ENCODE measurements at regions not wholly inside any gene's neighbourhood (a gene's known extent, or its start where the extent isn't known, plus 50 kb on each side); places are given as distances from the start of the nearest gene placed in this dataset.

- TF ChIP-seq, protein P1, sequence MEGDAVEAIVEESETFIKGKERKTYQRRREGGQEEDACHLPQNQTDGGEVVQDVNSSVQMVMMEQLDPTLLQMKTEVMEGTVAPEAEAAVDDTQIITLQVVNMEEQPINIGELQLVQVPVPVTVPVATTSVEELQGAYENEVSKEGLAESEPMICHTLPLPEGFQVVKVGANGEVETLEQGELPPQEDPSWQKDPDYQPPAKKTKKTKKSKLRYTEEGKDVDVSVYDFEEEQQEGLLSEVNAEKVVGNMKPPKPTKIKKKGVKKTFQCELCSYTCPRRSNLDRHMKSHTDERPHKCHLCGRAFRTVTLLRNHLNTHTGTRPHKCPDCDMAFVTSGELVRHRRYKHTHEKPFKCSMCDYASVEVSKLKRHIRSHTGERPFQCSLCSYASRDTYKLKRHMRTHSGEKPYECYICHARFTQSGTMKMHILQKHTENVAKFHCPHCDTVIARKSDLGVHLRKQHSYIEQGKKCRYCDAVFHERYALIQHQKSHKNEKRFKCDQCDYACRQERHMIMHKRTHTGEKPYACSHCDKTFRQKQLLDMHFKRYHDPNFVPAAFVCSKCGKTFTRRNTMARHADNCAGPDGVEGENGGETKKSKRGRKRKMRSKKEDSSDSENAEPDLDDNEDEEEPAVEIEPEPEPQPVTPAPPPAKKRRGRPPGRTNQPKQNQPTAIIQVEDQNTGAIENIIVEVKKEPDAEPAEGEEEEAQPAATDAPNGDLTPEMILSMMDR (IDR thresholded peaks at IDR 0.05): no peak
- Histone ChIP-seq H3K36me3 (ENCODE audit: low read depth) (no peaks in the 10 kb centered on the region), H3K4me1 (ENCODE audit: low read depth) (no peaks in the 10 kb centered on the region), H3K4me3 (no peak overlapping the region), H3K9me3 (no peaks in the 10 kb centered on the region)
- ATAC-seq (no peak), DNase-seq (no peak)
- intact Hi-C loops (cut with DNase I, micrococcal nuclease): no loop called here
These were observed 143.0 kb upstream of the PDGFD start for GRCh38 chr11:104306862-104307474.

DNA sequence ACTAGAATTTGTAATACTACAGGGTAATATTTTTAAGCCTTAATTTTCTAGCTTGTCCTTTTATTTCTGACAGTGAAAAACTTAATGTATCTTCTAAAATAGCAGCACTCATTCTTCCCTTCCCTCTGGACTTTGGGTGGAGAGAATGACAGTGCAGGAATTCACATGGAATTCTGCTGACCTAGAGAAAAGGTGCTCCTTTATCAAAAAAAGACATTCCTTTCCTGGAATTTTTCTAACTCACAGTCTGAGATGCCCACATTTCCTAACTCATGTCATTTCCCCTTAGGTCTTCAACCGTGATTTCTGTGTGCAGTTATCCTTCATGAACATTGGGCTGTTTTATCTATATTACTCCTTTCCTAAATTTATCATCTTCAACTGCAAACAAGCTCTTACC lies 137.8 kb upstream of the PDGFD start:
- TF ChIP-seq, protein P1 (IDR thresholded peaks at IDR 0.05): no peak
- H3K4me3 ChIP-seq: no peak overlapping the region
- H3K9me3 ChIP-seq: no peaks in the 10 kb centered on the region
- DNase-seq (no peak), ATAC-seq (no peak)
- no peaks in the 10 kb centered on the region for H3K4me1 ChIP-seq (ENCODE audit: low read depth)
- intact Hi-C loops (cut with DNase I, micrococcal nuclease): no loop called here
- H3K36me3 ChIP-seq (ENCODE audit: low read depth): no peaks in the 10 kb centered on the region

DNA sequence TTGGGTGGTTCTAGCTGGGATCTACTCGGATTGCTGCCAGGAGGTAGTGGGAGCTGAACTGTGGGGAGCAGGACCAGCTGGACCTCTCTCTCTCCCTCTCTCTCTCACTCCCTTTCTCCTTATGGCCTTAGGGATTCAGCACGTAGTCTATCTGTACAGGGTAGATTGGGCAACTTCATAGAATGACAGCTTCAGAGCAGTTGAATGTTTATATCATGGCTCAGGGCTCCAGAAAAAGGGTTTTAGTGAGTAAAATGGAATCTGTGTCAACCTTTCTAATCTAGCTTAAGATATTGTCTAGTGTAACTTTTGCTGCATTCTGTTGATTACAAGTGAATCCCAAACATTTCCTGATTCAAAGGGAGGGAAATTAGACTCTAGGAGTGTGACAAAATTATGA lies 127.7 kb upstream of the PDGFD start:
- no peaks in the 10 kb centered on the region for H3K9me3 ChIP-seq
- ATAC-seq (no peak), DNase-seq (no peak)
- no peaks in the 10 kb centered on the region for H3K36me3 ChIP-seq (ENCODE audit: low read depth)
- H3K4me1 ChIP-seq (ENCODE audit: low read depth): no peaks in the 10 kb centered on the region
- TF ChIP-seq, protein P1 (IDR thresholded peaks at IDR 0.05): no peak
- no peak overlapping the region for H3K4me3 ChIP-seq
- intact Hi-C loops (cut with DNase I, micrococcal nuclease): no loop called here

- intact Hi-C loops (cut with DNase I, micrococcal nuclease): no loop called here
- H3K36me3 ChIP-seq (ENCODE audit: low read depth): no peaks in the 10 kb centered on the region
- DNase-seq (no peak), ATAC-seq (no peak)
- TF ChIP-seq, protein P1 (IDR thresholded peaks at IDR 0.05): no peak
- no peaks in the 10 kb centered on the region for H3K9me3 ChIP-seq
- H3K4me1 ChIP-seq (ENCODE audit: low read depth): no peaks in the 10 kb centered on the region
- H3K4me3 ChIP-seq: no peak overlapping the region
These were observed 122.2 kb upstream of the PDGFD start for GRCh38 chr11:104286129-104286528.

DNA sequence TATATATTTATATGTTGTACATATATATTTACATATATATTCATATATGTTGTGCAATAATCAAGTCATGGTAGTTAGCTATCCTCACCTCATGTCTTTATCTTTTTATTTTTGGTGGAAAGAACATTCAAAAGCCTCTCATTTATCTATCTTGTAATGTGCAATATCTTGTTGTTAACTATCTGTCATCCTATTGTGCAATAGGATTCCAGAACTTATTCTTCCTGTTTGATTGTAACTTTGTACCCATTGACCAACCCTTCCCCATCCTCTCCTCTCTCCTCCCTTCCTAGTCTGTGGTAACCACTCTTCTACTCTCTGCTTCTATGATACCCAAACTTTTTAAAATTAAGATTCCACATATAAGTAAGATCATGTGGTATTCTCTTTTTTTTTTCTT lies 115.6 kb upstream of the PDGFD start:
- Histone ChIP-seq H3K36me3 (ENCODE audit: low read depth) (no peaks in the 10 kb centered on the region), H3K4me3 (no peak overlapping the region), H3K9me3 (no peaks in the 10 kb centered on the region), H3K4me1 (ENCODE audit: low read depth) (no peaks in the 10 kb centered on the region)
- ATAC-seq (no peak), DNase-seq (no peak)
- intact Hi-C loops (cut with DNase I, micrococcal nuclease): no loop called here
- TF ChIP-seq, protein P1 (IDR thresholded peaks at IDR 0.05): no peak

DNA sequence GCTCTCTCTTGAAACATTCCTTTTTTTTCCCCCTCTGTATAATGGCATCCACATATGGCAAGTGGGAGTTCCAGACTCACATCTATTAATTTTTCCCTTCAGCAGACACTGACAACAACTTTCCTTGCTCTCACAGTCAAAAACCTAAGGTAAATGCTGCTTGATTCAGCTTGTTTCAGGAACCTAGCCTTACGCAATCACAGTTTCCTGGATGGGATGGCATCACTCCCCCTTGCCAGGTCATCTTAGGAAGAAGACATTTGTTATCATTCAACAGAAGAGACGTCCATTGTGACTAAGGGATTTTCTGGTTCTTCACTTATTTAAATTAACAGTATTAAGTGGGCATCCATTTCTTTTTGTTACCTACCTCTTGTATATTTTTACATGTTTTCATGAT lies 112.0 kb upstream of the PDGFD start:
- no peak overlapping the region for H3K4me3 ChIP-seq
- H3K4me1 ChIP-seq (ENCODE audit: low read depth): no peaks in the 10 kb centered on the region
- intact Hi-C loops (cut with DNase I, micrococcal nuclease): no loop called here
- no peaks in the 10 kb centered on the region for H3K36me3 ChIP-seq (ENCODE audit: low read depth)
- ATAC-seq: no peak
- TF ChIP-seq, protein P1 (IDR thresholded peaks at IDR 0.05): no peak
- no peaks in the 10 kb centered on the region for H3K9me3 ChIP-seq
- no peak for DNase-seq

Measured in mucosa of descending colon (tissue), 3 donors.